ENCODE measurements at regions not wholly inside any gene's neighbourhood (a gene's known extent, or its start where the extent isn't known, plus 50 kb on each side); places are given as distances from the start of the nearest gene placed in this dataset.

GRCh38 chr22:27617214-27617881, 184.2 kb downstream of the MN1 start:
- no peak for DNase-seq (ENCODE audit: low spot score)
- in situ Hi-C loops (cut with HindIII; ENCODE audit: low sequenced_read_pairs) = no loop called here

- in situ Hi-C loops (cut with HindIII; ENCODE audit: low sequenced_read_pairs) = no loop called here
- no peak for DNase-seq (ENCODE audit: low spot score)
These were observed 181.0 kb downstream of the MN1 start for GRCh38 chr22:27620367-27621154.

GRCh38 chr22:27621486-27622070, 180.0 kb downstream of the MN1 start:
- DNase-seq (ENCODE audit: low spot score) = no peak
- in situ Hi-C loops (cut with HindIII; ENCODE audit: low sequenced_read_pairs) = no loop called here

GRCh38 chr22:27624042-27624441, 177.5 kb downstream of the MN1 start:
- DNase-seq (ENCODE audit: low spot score) = no peak
- in situ Hi-C loops (cut with HindIII; ENCODE audit: low sequenced_read_pairs) = no loop called here

GRCh38 chr22:27624705-27625104, 176.9 kb downstream of the MN1 start:
- in situ Hi-C loops (cut with HindIII; ENCODE audit: low sequenced_read_pairs) = no loop called here

DNA sequence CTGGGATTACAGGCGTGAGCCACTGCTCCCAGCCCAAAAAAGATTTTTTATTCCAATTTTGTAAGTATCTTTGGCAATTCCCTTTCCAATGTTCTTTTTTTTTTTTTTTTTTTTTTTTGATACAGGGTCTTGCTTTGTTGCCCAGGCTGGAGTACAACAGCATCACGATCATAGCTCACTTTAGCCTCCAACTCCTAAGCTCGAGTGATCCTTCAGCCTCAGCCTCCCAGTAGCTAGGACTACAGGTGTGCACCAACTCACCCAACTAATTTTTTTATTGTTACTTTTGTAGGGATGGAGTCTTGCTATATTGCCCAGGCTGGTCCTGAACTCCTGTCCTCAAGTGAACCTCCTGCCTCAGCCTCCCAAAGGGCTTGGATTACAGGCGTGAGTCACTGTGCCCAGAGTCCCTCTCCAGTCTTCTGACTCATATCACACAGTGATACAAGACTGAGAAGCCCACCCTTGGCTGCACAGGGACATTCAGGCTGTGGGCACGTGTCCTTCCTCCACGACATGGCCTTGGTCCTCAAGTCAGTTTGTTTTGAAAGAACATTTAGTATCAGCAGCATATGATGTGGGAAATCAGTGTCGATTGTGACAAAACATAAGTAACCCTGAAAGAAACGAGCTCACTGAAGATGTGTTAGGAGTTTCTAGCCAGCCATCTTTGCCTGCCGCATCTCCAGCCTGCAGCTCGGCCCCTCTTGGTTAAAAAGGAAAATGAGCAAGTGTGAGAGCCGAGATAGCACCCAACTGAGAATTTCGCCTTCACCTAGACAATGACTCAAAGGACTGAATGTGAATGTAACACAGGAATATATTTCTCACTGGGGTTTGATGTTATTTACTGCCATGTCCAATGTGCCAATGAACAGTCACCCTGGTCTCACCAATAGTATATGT, 175.5 kb downstream of the MN1 start:
- DNase-seq (ENCODE audit: low spot score) = no peak
- in situ Hi-C loops (cut with HindIII; ENCODE audit: low sequenced_read_pairs) = no loop called here

More at GRCh38 chr22:27624705-27625104, 176.9 kb downstream of the MN1 start:
- no peak for DNase-seq (ENCODE audit: low spot score)

- in situ Hi-C loops (cut with HindIII; ENCODE audit: low sequenced_read_pairs) = no loop called here
- no peak for DNase-seq (ENCODE audit: low spot score)
These were observed 174.7 kb downstream of the MN1 start for GRCh38 chr22:27626675-27627443.

DNA sequence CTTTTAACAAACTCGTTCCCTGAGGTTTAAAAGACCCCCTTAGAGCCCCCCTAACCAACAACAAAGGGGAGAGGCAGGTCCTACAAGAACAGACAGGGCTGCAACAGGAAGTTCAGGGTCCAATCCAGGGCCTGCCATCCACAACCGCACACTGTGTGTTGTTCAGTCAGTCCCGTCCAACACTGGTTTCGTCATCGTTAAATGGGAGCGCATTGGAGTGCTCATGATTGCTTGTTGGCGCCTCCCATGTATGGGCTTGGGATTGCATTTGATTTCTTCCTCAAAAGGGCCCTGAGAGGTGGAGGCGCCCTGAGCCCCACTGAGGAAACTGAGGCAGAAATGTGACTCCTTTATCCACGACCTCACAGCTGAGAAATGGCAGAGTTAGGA, 174.1 kb downstream of the MN1 start:
- DNase-seq (ENCODE audit: low spot score) = no peak
- in situ Hi-C loops (cut with HindIII; ENCODE audit: low sequenced_read_pairs) = no loop called here

DNA sequence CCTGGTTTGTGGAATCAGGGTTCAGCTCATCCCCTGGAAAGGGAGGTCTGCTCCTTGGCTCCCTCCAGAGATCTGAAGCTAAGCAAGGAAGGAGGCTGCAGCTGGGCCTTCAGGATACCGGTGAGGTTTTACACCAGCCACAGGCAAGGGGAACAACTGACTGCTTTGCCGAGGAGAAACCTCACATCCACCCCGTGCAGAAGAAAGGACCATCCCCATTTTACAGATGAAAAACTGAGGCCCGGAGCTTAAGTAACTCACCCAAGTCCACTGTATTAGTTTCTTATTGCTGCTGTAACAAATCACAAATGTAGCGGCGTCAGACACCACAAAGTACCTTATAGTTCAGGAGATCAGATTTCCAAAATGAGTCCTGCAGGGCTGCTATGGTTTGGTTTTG, 173.7 kb downstream of the MN1 start:
- in situ Hi-C loops (cut with HindIII; ENCODE audit: low sequenced_read_pairs) = no loop called here
- no peak for DNase-seq (ENCODE audit: low spot score)

GRCh38 chr22:27628341-27628740, 173.2 kb downstream of the MN1 start:
- DNase-seq (ENCODE audit: low spot score) = no peak
- in situ Hi-C loops (cut with HindIII; ENCODE audit: low sequenced_read_pairs) = no loop called here

- no peak for DNase-seq (ENCODE audit: low spot score)
- in situ Hi-C loops (cut with HindIII; ENCODE audit: low sequenced_read_pairs) = no loop called here
These were observed 172.5 kb downstream of the MN1 start for GRCh38 chr22:27628891-27629631.

DNA sequence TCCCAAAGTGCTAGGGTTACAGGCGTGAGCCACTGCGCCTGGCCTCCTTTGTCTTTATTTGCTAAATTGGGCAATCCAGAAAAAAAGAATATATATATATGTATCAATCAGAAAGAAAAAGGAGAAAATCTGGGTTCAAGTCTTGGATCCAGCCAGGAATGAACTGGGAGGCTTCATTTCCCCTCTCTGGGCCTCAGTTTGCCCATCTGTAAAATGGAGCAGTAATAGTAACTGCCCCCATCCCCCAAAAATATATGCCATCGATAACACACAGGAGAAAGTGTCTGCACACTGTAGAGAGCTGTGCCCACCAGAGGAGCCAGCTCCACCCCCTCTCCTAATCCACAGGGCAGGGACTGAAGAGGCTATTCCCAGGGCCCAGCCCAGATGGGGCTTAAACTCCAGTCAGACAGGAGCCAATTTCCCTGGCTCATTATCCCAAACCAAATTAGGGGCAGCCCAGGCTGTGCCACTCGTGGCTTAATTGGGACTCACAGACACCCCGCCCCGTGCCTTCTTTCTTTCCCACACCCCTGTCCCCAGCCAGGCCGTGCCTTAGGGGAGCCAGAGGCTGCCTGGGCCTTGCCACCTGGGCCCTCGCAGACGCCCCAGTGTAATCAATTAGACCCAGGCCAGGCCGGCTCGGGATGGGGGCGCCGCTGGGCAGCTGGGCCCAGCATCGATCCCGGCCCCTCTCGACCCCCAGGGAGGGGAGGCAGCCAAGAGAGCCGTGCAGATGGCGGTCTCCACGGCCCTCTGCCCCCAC, 171.5 kb downstream of the MN1 start:
- no peak for DNase-seq (ENCODE audit: low spot score)
- in situ Hi-C loops (cut with HindIII; ENCODE audit: low sequenced_read_pairs) = no loop called here

GRCh38 chr22:27630754-27631153, 170.8 kb downstream of the MN1 start:
- no peak for DNase-seq (ENCODE audit: low spot score)
- in situ Hi-C loops (cut with HindIII; ENCODE audit: low sequenced_read_pairs) = no loop called here

GRCh38 chr22:27631641-27632040, 169.9 kb downstream of the MN1 start:
- DNase-seq (ENCODE audit: low spot score) = no peak
- in situ Hi-C loops (cut with HindIII; ENCODE audit: low sequenced_read_pairs) = no loop called here

DNA sequence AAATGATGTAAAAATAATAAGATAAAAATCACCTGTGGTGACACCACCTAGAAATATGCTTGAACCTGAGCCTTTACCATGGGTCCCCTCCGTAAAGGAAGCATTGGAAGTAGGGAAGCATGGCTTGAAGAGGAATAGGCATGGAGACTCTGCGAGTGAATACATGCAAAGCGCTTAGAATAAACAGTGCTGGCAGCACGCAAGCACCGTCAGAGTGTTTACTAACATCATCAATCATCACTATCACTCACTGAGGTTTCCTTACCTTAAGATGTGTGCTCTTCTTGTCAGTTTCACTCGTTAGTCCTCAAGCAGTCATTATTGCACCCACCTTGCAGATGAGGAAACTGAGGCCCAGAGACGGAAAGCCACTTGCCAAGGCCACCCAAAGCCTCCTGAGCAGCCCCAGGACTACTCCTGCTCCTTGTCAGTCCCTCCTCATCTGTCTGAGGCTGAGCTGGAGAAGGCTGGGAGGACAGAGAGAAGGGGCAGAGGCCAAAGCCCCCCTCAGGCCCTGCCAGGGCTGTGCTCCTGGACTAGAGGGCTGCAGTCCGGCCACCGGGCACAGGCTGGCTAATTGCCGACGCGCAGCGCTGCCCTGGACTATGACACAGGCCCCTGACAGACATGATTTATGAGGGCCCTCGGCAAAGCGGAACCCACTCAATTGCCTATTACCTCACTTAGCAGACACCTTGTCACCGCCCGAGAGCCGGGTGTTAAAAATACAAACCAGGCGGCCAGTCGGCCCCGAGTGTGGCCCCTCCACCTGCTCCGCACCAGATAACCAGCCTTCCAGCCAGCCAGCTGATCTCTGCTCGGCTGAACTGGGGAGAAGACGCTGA, 168.9 kb downstream of the MN1 start:
- in situ Hi-C loops (cut with HindIII; ENCODE audit: low sequenced_read_pairs) = no loop called here
- DNase-seq (ENCODE audit: low spot score) = no peak

- DNase-seq (ENCODE audit: low spot score) = no peak
- in situ Hi-C loops (cut with HindIII; ENCODE audit: low sequenced_read_pairs) = no loop called here
These were observed 168.2 kb downstream of the MN1 start for GRCh38 chr22:27633296-27633871.

Measured in G401 (cell line).